CD4-positive, alpha-beta T cell (primary cell): ENCODE measurements at regions not wholly inside any gene's neighbourhood (a gene's known extent, or its start where the extent isn't known, plus 50 kb on each side); places are given as distances from the start of the nearest gene placed in this dataset.

Experiments
- ATAC-seq: fragments of 200-7000 bp; cut with Tn5 transposase; one replicate; pipeline ENCODE4 v1.10.0; 2022; ENCODE audit warnings: mild to moderate bottlenecking; ENCODE audit not compliant: poor library complexity
- CTCF ChIA-PET: fragments of 350-600 bp; sonication (Branson Sonifier 250); formaldehyde crosslinking; loops from one replicate; lab custom pipeline; 2021; ENCODE audit warnings: antibody characterized with exemption, inconsistent platforms; lab: Charles Lee
- POLR2A ChIA-PET: fragments of 350-600 bp; sonication (Branson Sonifier 250); formaldehyde crosslinking; loops from one replicate; lab custom pipeline; 2021; ENCODE audit warnings: antibody characterized with exemption, inconsistent platforms; lab: Charles Lee
- DNase-seq, 14 experiments: peaks; one replicate each; pipeline ENCODE4 v3.0.0-alpha.2; 2013 to 2020; ENCODE audit warnings: mixed read lengths in 2 of 14
- H3K27ac ChIP-seq, 2 donors: one replicate each; pipeline versions ENCODE4 v1.5.1 to v1.7.0; 2013; ENCODE audit warnings: low read length in 2 of 2, low read depth in 1 of 2, mild to moderate bottlenecking in 1 of 2
- H3K27me3 ChIP-seq, 2 experiments: 1 replicate in 1 of 2; 2 replicates in 1 of 2; pipeline versions ENCODE4 v1.6.1 to v1.7.0; 2013; ENCODE audit warnings: low read length in 2 of 2, control low read depth in 1 of 2, mild to moderate bottlenecking in 1 of 2, moderate library complexity in 1 of 2; ENCODE audit not compliant: insufficient read depth in 2 of 2, control insufficient read depth in 1 of 2
- H3K36me3 ChIP-seq: one replicate; pipeline ENCODE4 v1.6.1; 2013; ENCODE audit warnings: low read length, control low read depth; ENCODE audit not compliant: insufficient read depth
- H3K4me1 ChIP-seq: one replicate; pipeline ENCODE4 v1.6.1; 2013; ENCODE audit warnings: low read length, control low read depth; ENCODE audit not compliant: insufficient read depth
- H3K4me3 ChIP-seq: one replicate; pipeline ENCODE4 v1.5.1; 2013; ENCODE audit warnings: mild to moderate bottlenecking, low read length, moderate library complexity
- H3K9me3 ChIP-seq, 2 experiments: 1 replicate in 1 of 2; 2 replicates in 1 of 2; pipeline versions ENCODE4 v1.6.1 to v1.7.0; 2013; ENCODE audit warnings: low read length in 2 of 2, mild to moderate bottlenecking in 2 of 2, control low read depth in 1 of 2, moderate library complexity in 1 of 2; ENCODE audit not compliant: control insufficient read depth in 1 of 2, insufficient read depth in 1 of 2
- H3K27ac Mint-ChIP-seq: one replicate; pipeline ENCODE4 v1.8.0; 2020; ENCODE audit warnings: mixed read lengths
- H3K27me3 Mint-ChIP-seq: one replicate; pipeline ENCODE4 v1.8.0; 2021; ENCODE audit warnings: mixed read lengths
- H3K36me3 Mint-ChIP-seq: one replicate; pipeline ENCODE4 v1.8.0; 2021; ENCODE audit warnings: low read depth, mixed read lengths
- H3K4me1 Mint-ChIP-seq: one replicate; pipeline ENCODE4 v1.8.0; 2021; ENCODE audit warnings: low read depth, mixed read lengths
- H3K4me3 Mint-ChIP-seq: one replicate; pipeline ENCODE4 v1.8.0; 2020; ENCODE audit warnings: mild to moderate bottlenecking, mixed read lengths
- H3K9me3 Mint-ChIP-seq: one replicate; pipeline ENCODE4 v1.8.0; 2020; ENCODE audit warnings: mixed read lengths
- intact Hi-C, 2 experiments: fragments of 100-400 bp; cut with DNase I in 1 of 2; cut with micrococcal nuclease in 1 of 2; formaldehyde crosslinking; loops; one replicate each; pipeline versions ENCODE4 v1.15.1 to v1.9.0; 2023 to 2025; cut with DNase I, micrococcal nuclease
- TF ChIP-seq, protein P1 (sequence below): fragments of 200-600 bp; IDR thresholded peaks from one replicate; pipeline ENCODE4 v1.8.0; 2022; ENCODE audit warnings: antibody characterized with exemption, mild to moderate bottlenecking

DNA sequence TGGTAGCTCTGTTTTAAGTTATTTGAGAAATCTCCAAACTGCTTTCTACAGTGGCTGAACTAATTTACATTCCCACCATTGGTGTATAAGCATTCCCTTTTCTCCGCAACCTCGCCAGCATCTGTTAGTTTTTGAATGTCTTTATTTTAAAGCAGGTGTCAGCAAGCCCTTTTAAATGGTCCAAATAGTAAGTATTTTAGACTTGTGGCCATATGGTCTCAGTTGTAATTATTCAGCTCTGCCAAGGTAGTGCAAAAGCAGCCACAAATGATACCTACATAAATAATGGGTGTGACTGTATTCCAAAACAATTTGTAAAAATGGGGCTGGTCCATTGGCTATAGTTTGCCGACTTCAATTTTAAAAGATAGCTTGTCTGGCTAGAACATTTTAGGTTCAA, 58.7 kb upstream of the TMTC4 start:
- CTCF ChIA-PET = interaction anchor here (1.6 kb wide), 1 partner anchor 11 kb away, joined by 5 read pairs; no protein-coding TSS in a partner anchor
- no peaks in the 10 kb centered on the region for H3K4me1 ChIP-seq
- DNase-seq = no peak
- H3K9me3 ChIP-seq = peaks cover 1 to 7% of the 10 kb centered on the region in 2 experiments
- H3K27ac ChIP-seq = no peak overlapping the region
- peaks cover 0 to 5% of the 10 kb centered on the region in 2 experiments for H3K27me3 ChIP-seq
- POLR2A ChIA-PET = no interaction called here
- Mint-ChIP-seq H3K36me3 (no peaks in the 10 kb centered on the region), H3K27me3 (peaks cover 42% of the 10 kb centered on the region), H3K27ac (no peak overlapping the region), H3K9me3 (no peaks in the 10 kb centered on the region), H3K4me3 (no peak overlapping the region), H3K4me1 (no peaks in the 10 kb centered on the region)
- TF ChIP-seq, protein P1, sequence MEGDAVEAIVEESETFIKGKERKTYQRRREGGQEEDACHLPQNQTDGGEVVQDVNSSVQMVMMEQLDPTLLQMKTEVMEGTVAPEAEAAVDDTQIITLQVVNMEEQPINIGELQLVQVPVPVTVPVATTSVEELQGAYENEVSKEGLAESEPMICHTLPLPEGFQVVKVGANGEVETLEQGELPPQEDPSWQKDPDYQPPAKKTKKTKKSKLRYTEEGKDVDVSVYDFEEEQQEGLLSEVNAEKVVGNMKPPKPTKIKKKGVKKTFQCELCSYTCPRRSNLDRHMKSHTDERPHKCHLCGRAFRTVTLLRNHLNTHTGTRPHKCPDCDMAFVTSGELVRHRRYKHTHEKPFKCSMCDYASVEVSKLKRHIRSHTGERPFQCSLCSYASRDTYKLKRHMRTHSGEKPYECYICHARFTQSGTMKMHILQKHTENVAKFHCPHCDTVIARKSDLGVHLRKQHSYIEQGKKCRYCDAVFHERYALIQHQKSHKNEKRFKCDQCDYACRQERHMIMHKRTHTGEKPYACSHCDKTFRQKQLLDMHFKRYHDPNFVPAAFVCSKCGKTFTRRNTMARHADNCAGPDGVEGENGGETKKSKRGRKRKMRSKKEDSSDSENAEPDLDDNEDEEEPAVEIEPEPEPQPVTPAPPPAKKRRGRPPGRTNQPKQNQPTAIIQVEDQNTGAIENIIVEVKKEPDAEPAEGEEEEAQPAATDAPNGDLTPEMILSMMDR = no peak
- H3K4me3 ChIP-seq = no peak overlapping the region
- no peak for ATAC-seq
- intact Hi-C loops = no loop called here
- no peaks in the 10 kb centered on the region for H3K36me3 ChIP-seq

DNA sequence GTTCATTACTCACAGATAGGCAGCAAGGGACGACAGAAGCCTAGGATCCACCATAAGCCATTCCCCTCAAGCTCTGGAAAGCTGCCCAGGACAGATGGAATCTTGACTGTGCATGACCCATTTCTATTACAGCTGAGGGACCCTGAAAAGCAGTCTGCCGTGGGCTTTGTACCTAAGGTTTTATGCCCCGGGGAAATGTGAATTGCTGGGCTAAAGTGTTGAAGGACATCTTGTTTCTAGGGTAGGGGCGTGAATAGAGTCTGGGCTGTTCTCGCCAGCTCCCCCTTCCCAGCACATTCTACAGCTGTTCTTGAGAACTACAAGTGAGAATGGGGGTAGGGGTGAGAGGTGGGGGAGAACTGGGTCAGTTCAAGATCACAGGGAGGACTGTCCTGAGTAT, 53.6 kb upstream of the TMTC4 start:
- DNase-seq = no peak
- CTCF ChIA-PET = no interaction called here

GRCh38 chr13:100725472-100725871, 50.9 kb upstream of the TMTC4 start:
- Mint-ChIP-seq H3K4me3 (no peak overlapping the region), H3K4me1 (no peaks in the 10 kb centered on the region), H3K27me3 (peaks cover 36% of the 10 kb centered on the region), H3K27ac (no peak overlapping the region), H3K36me3 (no peaks in the 10 kb centered on the region), H3K9me3 (peaks cover 2% of the 10 kb centered on the region)
- ChIA-PET POLR2A (no interaction called here), CTCF (no interaction called here)
- H3K27ac ChIP-seq = no peak overlapping the region
- DNase-seq = no peak
- H3K27me3 ChIP-seq = peaks cover 0 to 2% of the 10 kb centered on the region in 2 experiments
- H3K9me3 ChIP-seq = peaks cover 1 to 8% of the 10 kb centered on the region in 2 experiments
- intact Hi-C loops = no loop called here
- no peaks in the 10 kb centered on the region for H3K4me1 ChIP-seq
- no peaks in the 10 kb centered on the region for H3K36me3 ChIP-seq
- TF ChIP-seq, protein P1 = no peak
- no peak overlapping the region for H3K4me3 ChIP-seq
- no peak for ATAC-seq

More for the DNA sequence above, 53.6 kb upstream of the TMTC4 start:
- POLR2A ChIA-PET = no interaction called here
- no peaks in the 10 kb centered on the region for H3K4me1 Mint-ChIP-seq
- no peak for ATAC-seq
- TF ChIP-seq, protein P1 = no peak
- H3K27ac Mint-ChIP-seq = no peak overlapping the region
- Histone ChIP-seq H3K36me3 (no peaks in the 10 kb centered on the region), H3K4me1 (no peaks in the 10 kb centered on the region), H3K9me3 (peaks cover 0 to 5% of the 10 kb centered on the region in 2 experiments), H3K4me3 (no peak overlapping the region), H3K27me3 (peaks cover 0 to 2% of the 10 kb centered on the region in 2 experiments), H3K27ac (no peak overlapping the region)
- H3K9me3 Mint-ChIP-seq = peaks cover 2% of the 10 kb centered on the region
- H3K36me3 Mint-ChIP-seq = no peaks in the 10 kb centered on the region
- H3K4me3 Mint-ChIP-seq = no peak overlapping the region
- peaks cover 39% of the 10 kb centered on the region for H3K27me3 Mint-ChIP-seq
- intact Hi-C loops = no loop called here
